HG03565 (cell line): ENCODE measurements at regions not wholly inside any gene's neighbourhood (a gene's known extent, or its start where the extent isn't known, plus 50 kb on each side); places are given as distances from the start of the nearest gene placed in this dataset.

Source experiments
- ATAC-seq: cut with Tn5 transposase; IDR thresholded peaks from one replicate; pipeline ENCODE4 v1.9.1; 2021; ENCODE audit warnings: mild to moderate bottlenecking, moderate library complexity; ENCODE audit not compliant: unreplicated experiment

DNA sequence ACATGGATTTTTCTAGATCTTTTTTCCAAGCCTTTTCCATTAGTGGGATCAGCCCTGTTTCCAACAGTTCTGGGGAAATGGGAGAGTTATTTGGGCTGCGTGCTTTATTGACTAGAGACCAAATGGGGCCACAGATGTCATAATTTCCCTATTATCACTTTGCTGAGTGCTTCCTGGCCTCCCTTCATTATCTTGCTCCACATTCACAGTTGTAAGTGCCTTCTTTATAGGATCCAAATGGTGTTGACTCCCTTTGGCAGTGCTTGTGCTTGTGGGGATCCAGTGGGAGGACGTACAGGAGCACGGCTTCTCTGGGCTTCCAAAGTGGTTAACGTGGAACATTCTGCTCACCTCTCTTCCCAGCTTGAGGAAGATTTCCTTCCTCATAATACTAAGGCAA lies 141.0 kb upstream of the RMST start:
- no peak for ATAC-seq

DNA sequence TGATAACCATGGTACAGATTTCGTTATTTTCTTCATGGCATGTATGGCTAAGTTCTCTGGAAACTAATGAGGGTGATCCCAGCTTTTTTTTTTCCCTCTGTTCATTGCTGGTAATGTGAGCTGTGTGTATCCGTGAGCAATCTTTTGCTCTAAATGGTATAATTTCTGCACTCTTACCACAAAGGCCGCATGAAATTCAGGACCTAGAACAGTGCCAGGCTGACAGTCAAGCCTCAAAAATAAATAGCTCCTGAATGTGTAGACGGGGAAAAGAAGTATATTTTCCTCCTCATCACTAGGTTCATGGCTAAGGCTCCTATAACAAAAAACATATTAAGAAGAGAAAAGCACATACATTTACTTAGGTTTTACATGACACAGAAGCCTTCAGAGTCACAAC lies 140.2 kb upstream of the RMST start:
- ATAC-seq = no peak

DNA sequence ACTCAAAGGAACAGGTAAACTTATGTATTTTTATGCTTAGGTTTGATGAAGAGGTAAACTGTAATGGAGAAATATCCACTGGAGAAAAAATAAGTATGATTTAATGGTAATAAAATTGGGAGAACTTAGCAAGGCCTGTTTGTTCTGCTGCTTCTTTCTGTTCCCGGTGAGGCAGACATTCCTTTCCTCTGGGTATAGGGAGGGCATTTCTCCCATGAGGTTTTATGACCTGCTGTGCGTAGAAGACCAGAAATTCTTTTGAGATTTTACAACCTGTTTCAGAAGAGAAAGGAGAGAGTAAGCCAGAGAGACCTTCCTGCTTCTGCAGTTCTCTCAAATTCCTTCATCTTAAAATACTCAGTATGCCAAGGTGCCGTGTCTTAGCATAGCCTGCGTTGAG lies 139.4 kb upstream of the RMST start:
- no peak for ATAC-seq

DNA sequence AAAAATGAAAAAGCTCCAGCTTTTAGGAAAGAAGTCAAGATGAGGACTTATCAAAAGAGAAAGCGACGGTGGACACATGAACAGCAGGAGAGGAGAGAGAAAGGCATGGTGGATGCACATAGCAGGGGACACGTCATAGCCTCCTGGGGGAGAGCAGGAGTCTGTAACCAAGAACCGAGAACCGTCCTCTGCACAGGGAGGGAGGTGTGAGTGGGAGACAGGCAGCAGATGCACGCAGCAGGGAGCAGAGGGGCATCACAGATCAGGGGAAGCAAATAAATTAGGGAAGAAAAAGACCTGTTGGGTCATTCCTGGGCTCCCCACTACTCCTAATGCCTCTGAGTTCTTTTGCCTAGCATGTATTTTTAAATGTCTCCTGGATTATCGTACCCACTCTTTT lies 138.1 kb upstream of the RMST start:
- ATAC-seq = no peak

DNA sequence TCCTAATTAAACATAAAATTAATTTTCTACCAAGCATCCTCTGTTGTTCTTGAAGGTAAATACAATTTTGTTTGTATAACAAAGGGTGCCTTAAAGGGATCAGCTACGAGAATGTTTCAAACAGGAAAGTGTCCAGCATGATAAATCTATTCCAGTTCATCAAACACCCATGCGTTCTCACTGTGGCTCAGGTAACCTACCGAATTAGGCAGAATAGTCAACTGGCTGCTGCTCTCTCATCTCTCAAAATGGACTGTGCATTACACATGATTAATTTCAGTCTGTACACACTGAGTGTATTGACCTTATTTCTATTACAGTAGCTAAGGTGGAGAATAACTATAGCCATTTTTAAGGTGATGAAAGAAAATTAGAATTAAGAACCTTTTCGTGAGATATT lies 127.5 kb upstream of the RMST start:
- no peak for ATAC-seq

DNA sequence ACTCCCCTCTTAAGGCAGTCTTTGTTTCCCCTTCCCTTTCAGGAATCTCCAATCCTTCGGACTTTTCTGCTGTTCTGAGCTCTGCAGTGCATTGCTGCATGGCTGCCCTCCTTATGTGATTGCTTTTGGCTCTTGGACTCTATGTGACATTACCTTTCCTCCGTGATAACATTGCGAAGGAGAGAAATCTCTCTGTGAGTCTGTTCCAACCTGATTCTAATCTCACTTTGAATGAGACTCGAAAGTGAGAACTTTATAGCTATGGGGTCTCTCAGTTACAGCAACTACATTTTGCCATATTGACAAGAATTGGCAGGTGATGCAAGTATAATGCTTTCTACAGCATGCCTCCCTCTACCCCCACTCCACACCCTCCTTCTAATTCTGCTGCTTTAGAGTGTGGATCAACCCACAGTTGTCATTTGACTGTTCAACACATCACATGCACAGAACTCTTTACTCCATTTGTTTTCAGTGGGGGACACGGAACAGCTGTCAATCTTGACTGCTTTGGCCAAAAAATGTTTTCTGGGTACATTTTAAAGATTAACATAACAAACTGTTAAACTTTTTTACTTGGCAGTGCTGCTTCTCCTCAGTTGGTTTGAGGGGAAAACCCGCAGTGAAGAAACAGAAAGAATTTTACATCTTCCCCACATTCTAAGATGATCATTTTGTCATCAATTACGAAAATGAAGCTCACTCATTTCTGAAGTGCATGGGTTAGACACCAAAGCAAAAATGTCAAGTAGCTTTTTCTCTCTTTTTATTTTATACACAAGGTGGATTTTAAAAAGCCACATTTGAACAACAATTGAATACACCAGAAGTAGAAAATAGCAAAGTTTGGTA lies 125.5 kb upstream of the RMST start:
- ATAC-seq = no peak

DNA sequence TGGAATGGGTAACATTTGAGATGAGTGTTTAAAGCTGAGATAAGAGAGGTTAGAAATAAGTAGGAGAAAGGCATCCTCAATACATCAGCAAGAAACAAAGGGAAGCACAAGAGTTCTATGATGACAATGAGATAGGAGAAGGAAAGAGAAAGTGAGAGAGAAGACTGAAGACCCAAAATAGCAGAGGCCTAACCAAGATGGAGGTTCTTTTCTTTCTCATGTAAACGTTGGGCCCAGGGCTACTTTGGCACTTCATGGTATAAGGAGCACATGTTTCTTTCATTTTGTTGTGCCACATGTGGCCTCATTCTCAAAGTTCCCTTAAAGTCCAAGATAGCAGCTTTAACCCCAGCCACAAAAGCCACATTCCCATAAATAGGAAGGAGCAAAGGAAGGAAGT lies 120.5 kb upstream of the RMST start:
- ATAC-seq = no peak

DNA sequence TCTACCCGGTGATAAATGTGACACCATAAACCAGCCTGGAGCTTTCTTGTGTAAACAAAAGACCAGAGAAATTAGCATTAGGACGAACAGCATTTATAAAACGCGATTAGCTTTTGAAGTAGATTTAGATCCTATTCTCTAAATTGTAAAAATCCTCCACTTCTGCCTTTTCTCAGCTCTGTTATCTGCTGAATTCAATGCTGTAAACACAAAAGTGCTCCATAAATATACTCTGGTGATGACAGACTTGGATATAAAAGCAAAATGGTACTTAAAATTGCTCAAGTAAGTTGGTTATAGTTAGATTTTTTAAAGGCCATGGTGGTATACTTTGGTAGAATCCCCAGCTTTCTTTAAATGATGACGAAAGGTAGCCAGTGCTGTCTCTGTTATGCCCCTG lies 114.6 kb upstream of the RMST start:
- no peak for ATAC-seq

DNA sequence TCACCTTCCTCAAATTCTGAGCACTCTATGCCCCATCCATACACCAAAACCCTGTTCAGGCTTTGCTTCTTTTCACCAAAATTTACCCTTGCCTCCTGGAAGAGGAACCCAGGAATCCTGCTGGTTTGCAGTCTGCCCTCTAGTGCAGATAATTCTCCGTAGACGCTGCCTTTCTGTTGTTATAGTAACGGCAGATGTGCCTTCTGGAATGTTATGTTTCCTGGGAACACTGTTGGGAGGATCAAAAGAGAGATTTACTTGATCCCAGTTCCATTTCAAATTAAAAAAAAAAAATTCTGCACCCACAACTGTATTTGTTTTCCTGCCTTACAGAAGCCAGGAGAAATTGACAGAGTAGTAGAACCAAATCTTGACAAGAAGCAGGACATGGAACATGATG lies 104.2 kb upstream of the RMST start:
- ATAC-seq = no peak

DNA sequence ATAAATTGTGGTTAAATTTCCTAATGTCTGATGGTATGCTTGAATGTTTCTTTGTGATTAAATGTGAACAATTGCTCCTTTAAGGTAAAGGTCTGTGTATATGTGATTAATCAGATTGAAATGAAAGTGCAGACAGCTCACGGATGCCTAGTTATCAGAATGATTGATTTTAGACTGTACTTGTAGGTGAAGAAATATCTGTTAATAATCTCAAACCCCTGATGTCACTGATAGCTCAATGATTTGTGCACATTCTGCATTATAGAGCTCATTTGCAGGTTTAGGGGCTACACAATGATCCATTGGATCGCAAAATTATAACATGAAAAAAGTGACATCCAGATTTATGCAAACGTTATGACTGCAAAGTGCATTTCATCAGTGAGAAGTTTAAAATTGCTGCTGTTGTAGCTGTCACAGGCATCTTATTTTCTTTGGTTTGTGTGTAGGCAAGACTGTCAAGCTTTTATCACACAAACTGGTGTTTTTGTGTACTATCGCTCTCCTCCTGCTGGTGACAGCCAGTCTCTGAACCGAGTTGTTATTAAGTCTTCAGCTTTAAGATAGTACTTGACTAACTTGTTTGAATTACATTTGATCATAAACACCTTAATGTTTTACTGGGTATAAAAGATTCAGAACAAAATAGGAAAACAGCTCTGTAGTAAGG lies 103.4 kb upstream of the RMST start:
- ATAC-seq = no peak

DNA sequence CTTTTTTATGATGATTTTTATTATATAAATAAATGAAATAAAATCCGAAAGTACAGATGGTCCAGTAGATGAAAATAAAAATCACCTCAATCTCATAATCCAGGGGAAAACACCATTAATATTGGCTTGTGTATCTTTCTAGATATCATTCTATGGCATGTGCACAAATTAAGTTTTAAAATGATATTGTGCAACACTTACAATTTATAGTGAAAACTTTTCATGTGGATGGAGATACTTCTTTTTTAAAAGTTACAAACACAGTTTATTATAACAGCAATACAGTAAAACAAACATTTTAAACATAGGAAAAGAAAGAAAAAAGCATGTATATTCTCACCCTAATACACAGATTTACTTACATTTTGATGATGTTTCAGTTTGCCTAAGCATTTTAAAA lies 98.9 kb upstream of the RMST start:
- no peak for ATAC-seq

DNA sequence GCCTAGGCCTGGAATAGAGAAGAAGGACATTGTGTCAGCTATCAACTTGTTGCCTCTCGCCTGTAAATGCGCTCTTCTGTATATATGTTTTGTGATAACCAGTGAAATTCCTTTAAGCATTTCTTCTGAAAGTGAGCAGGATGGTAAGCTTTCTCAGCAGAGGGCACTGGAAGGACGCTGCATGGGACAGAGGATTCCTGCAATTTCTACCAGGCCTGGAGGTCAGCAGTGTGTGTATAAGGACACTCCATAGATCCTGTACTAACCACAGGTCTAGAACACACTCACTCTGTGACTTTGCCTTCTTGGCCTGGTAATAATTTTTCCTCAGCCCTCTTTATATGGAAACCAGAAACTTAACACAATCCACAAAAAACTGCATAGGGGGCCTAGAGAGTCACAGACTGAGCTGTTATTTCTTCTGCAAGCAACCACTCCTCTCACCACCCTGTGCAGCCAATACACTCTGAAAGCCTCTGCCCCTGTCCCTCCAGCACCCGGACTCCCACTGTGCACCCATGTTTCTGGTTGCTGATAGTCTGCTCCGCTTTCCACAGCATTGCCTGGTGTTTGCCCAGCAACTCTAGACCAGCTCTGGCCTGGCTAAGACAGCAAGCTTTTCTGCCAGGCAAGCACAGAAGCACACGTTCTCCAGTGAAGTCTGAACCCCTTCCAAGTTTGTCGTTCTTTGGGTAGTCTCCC lies 94.0 kb upstream of the RMST start:
- ATAC-seq = no peak

DNA sequence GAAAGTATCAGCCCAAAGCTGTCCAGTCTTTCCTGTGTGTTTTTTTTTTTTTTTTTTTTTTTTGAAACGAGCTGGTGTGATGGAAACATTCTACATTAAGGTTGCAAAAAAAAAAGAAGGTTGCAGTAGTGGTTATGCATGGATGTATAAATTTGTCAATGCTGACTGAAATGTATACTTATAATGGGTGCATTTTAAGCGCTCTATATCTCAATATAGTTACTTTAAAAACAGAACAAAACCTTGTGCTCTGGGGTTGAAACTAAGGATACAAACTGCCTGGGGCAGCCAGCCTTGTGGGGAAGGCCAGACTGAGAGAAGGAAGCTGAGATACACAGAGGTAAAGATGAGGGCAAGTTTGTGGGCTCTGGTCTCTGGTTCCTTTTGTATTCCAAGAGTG lies 87.3 kb upstream of the RMST start:
- ATAC-seq = peak; percentile 82

DNA sequence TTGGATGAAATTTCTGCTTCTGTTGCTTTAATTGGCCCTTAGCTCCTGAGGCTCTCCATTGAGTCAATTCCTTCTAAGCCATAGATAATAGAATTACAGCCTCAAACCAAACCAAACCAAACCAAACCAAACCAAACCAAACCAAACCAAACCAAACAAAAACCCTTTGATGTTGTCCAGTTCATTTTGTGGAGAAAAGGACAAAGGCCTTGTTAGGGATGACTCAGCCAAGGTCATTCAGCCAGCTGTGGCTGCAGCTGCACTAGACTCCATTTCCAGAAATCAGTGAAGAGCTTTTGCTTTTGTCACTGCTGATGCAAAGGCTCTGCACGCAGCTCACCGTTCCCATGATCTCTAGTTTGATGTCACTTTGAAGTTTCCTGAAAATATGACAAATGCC lies 82.2 kb upstream of the RMST start:
- no peak for ATAC-seq

DNA sequence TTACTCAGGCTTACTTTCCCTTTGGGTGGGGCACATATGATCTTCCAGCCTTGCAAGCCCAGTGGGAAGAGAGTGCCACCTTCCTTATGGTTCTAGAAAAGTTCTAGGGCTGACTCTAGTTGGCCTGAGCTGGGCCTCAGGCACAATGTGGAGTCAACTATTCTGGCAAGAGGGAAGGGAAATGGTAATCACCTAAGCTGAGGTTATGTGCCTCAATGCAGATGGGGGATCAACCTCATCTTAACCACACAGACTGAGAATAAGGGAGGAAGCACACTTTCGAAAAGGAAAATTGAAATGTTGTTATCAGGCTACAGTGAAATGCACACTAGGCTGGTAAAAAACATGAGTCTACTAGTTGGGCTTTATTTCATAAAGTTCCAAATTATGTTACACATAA lies 77.5 kb upstream of the RMST start:
- ATAC-seq = no peak

DNA sequence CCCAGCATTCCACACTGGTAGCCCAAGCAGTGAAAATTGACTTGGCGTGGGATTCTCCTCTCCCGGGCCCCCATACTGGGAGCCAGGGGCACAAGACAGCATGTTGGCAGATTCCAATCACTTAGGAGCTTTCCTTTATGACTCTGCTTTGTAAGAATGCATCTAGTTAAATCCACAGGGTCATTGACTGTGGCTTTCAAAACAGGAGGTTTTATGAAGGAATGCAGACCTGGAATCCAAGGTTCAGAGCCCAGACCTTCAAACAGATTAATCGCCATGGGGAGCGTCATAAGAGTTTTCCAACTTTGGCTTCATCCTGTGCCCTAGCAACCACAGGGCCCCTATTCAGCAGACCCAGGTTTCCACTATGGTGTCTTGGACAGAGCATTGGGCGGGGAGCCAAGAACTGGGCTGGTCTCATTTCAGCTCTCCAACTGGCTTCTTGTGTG lies 76.4 kb upstream of the RMST start:
- ATAC-seq = no peak

DNA sequence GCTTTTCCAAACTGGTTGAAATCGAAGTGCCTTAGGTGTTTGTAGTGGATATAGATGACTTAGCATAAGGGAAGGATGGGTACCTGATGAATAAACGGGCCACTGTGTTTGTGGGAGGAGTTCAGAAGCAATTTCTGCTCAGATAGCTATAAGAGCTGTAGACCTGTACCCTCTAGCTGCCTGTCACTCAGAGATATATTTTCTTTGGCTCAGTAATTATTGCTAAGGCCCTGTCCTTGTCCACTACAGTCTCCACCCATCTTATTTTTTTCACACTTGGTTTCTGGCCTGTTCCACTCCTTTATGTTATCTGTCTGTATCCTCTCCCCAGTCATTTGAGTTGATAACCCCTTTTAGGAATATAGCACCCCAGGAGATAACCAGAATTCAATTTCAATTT lies 74.8 kb upstream of the RMST start:
- no peak for ATAC-seq

DNA sequence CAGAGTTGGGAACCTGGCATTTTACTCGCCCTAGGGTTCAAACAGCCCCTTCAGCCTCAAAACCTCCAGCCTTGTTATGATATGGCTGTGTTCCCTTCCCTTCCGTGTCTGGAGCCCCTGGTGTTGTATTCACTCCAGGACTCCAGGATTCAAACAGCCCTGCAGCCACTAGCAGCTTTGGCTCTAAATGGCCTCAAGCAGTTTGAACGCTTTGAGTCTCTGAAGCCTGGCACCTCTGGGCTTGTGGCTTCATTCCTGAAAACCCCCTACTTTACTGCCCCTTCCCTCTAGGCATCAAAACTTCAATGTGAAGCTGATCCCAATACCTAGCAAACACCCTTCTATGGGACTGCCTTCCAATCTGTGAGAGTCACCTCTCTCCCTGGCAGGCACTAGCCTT lies 67.9 kb upstream of the RMST start:
- ATAC-seq = no peak

DNA sequence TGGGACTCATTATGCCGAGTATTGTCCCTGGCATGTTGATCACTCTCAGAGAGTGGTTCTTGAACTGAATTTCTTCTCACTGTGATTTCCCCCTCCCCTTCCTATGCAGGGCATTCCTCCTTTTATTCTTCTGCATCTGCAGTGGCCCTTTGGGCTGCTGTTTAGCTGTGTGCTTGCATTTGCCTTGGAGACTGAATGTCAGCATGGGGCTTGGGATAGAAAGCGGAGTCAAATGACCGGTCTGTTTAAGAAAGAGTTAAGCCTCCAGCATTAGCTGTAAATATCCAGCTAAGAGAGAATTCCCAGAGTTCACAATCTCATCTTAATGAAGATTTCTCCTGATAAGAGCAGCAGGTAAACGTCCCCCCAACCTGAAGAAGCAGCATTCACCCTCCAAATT lies 65.6 kb upstream of the RMST start:
- ATAC-seq = no peak

DNA sequence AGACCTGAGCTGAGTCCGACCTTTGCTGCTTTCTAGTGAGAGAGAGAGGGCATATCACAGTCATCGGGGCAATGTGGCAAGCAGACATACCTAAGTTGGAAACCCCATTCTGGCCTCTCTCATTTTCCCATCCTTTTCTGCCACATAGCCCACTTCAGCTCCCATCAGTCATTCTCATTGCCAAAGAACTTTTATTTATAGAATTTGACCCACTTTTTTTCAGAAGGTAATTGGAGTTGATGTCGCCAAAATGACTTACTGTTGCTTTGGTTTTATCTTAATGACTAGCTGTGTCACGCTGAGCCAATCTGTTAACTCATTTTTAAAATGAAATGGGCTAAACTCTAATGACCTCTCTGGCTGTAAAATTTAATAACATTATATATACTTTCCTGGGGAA lies 63.9 kb upstream of the RMST start:
- no peak for ATAC-seq

DNA sequence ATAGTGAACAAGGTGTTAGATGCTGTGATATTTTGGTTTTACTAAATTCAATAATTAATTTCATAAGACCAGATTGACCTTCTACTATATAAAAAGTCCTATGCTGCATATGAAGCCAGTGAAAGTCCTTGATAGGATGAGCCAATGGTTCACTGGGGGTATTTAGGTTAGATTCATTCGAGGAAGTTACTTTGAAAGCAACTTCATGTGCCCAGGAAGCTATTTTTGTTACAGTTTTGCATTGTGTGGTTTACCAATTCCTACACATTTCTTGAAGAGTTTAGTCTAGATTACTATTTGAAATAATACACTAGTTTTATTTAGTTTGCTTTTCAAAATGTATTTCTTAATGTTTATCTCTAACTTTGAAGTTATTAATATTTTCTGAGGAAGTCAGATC lies 58.5 kb upstream of the RMST start:
- ATAC-seq = peak; percentile 16

DNA sequence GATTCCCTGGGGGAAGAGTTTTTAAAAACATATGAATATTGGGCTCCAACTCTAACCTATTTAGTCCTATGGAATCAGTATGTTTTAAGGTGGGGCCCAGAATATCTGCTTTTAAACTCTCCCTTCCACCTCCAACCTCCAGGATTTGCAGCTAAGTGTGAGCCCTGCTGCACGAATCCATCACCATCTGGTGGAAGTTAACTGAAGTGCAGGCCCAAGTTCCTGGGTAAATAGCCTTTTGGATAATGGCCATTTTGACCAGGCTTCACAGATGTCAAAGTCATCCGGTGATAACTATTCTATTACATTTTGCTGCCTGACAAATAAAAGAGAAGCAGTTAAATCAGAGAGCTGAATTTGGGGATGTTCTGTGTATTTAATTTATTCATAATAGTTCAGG lies 58.1 kb upstream of the RMST start:
- ATAC-seq = peak; percentile 88
